GM12878 (cell line): ENCODE measurements at regions not wholly inside any gene's neighbourhood (a gene's known extent, or its start where the extent isn't known, plus 50 kb on each side); places are given as distances from the start of the nearest gene placed in this dataset.

ENCODE experiments used
- BHLHE40 ChIP-seq, 2 experiments: fragments of 450-650 bp in 1 of 2; IDR thresholded peaks; 2 replicates each; pipeline ENCODE4 v1.6.1; 2011 to 2017; ENCODE audit warnings: low read depth in 2 of 2, borderline replicate concordance in 1 of 2, improper control_type of control experiment in 1 of 2, low read length in 1 of 2, mild to moderate bottlenecking in 1 of 2
- CBFB ChIP-seq: IDR thresholded peaks from 2 replicates; pipeline ENCODE4 v1.6.1; 2016; ENCODE audit warnings: antibody characterized with exemption, low read depth
- CREM ChIP-seq: IDR thresholded peaks from 2 replicates; pipeline ENCODE4 v1.6.1; 2014; ENCODE audit warnings: antibody characterized with exemption, low read depth
- CTCF ChIP-seq, 3 experiments: IDR thresholded peaks in 2 of 3; conservative IDR thresholded peaks in 1 of 3; 2 replicates each; pipeline ENCODE4 v1.5.1; 2011; ENCODE audit warnings: low read depth in 3 of 3, low read length in 3 of 3, mild to moderate bottlenecking in 3 of 3, control low read depth in 2 of 3, moderate library complexity in 2 of 3, inconsistent platforms in 1 of 3, mixed read lengths in 1 of 3; ENCODE audit not compliant: control insufficient read depth in 2 of 3, insufficient read depth in 1 of 3; ENCODE audit errors: extremely low read depth in 1 of 3
- EZH2 ChIP-seq: IDR thresholded peaks from 2 replicates; pipeline ENCODE4 v1.6.1; 2012; ENCODE audit warnings: low read depth, mild to moderate bottlenecking, control low read depth, inconsistent platforms, low read length, borderline replicate concordance; ENCODE audit not compliant: control insufficient read depth
- HDGF ChIP-seq: fragments of 450-650 bp; IDR thresholded peaks from 2 replicates; pipeline ENCODE4 v1.6.1; 2016; ENCODE audit warnings: antibody characterized with exemption
- JUND ChIP-seq: IDR thresholded peaks from 2 replicates; pipeline ENCODE4 v1.6.1; 2012; ENCODE audit warnings: low read depth, mild to moderate bottlenecking, low read length, improper control_type of control experiment, moderate library complexity
- POLR2A ChIP-seq: IDR thresholded peaks from 2 replicates; pipeline ENCODE4 v1.6.1; 2011; ENCODE audit warnings: low read depth, mild to moderate bottlenecking, low read length
- POLR2AphosphoS2 ChIP-seq: IDR thresholded peaks from 2 replicates; pipeline ENCODE4 v1.6.1; 2011; ENCODE audit warnings: low read depth, mild to moderate bottlenecking, low read length, improper control_type of control experiment, moderate library complexity
- RAD21 ChIP-seq: IDR thresholded peaks from 2 replicates; pipeline ENCODE4 v1.6.1; 2011; ENCODE audit warnings: mild to moderate bottlenecking, low read depth, low read length, moderate library complexity; ENCODE audit not compliant: insufficient read depth
- USF1 ChIP-seq: IDR thresholded peaks from 2 replicates; pipeline ENCODE4 v1.6.1; 2011; ENCODE audit warnings: borderline replicate concordance, low read depth, mild to moderate bottlenecking, moderate library complexity, mixed read lengths, low read length; ENCODE audit not compliant: insufficient read depth; ENCODE audit errors: extremely low read length

GRCh38 chr5:24804221-24804681, 159.5 kb upstream of the CDH10 start:
- TF ChIP-seq JUND, result no peak
- no peak for TF ChIP-seq CTCF (IDR thresholded peaks at IDR 0.05 in 2 of 3, conservative IDR thresholded peaks at IDR 0.05 in 1 of 3; ENCODE audit: control insufficient read depth in 2 of 3, extremely low read depth in 1 of 3, insufficient read depth in 1 of 3, low read depth in 3 of 3, low read length in 3 of 3)
- no peak for TF ChIP-seq EZH2
- TF ChIP-seq HDGF, result no peak
- no peak for TF ChIP-seq CBFB
- TF ChIP-seq POLR2AphosphoS2, result no peak
- no peak for TF ChIP-seq RAD21
- no peak for TF ChIP-seq CREM
- no peak for TF ChIP-seq POLR2A
- TF ChIP-seq BHLHE40 (IDR thresholded peaks at IDR 0.05; ENCODE audit: borderline replicate concordance in 1 of 2, low read depth in 2 of 2, low read length in 1 of 2), result no peak
- TF ChIP-seq USF1, result no peak
